Stimulated activated CD4-positive, alpha-beta T cell treated with anti-CD3 and anti-CD28 coated beads, Interleukin-12 subunit alpha, Interleukin-12 subunit beta, amount 100 ng/mL, for 48 hours (primary cell): ENCODE measurements at regions not wholly inside any gene's neighbourhood (a gene's known extent, or its start where the extent isn't known, plus 50 kb on each side); places are given as distances from the start of the nearest gene placed in this dataset.
"Not testable (repeated sequence)": the region's sequence is repeated elsewhere in the genome, so short reads cannot be mapped to it uniquely, and the experiment has no call there.

Source experiments
- DNase-seq, 3 donors: peaks; one replicate each; pipeline ENCODE4 v3.0.0-alpha.2; 2020; ENCODE audit warnings: low read depth in 2 of 3, low spot score in 1 of 3

DNA sequence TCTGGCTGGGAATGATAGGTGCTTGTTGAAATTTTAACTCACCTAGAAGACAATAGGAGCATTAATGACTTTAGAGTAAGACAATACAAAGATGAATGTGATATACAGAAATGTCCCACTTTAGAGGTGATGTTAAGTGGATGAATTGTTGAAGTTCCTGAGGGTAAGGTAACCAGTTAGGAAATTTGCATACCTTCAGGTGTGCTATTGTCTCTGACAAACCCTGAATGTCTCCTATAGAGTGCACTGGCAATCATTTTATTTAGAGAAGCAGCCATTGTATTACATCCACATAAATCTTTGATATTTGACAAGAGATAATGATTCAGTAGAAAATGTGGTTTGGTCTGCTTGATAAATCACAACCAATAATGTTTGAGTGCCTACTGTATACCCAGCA, 228.5 kb downstream of the RNF144A start:
- DNase-seq, result no peak

DNA sequence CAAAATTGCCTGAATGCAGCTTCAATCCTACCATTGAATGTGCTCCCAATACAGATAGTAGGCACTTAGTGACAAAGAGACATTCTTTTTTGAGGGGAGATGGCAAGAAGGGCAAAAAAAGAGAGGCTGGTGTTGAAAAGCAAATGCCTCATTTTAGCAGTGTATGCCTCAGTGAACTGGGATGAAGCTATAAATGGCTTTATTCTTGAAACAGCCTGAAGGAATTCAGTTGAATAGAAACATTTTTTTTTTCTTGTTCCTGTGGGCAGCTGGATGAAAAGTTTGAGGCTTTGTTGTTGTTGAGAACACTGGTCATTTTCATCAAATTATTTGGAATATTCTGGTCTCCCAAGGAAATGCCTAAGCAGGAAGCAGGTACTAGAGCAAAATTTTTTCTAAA, 228.9 kb downstream of the RNF144A start:
- no peak for DNase-seq

DNA sequence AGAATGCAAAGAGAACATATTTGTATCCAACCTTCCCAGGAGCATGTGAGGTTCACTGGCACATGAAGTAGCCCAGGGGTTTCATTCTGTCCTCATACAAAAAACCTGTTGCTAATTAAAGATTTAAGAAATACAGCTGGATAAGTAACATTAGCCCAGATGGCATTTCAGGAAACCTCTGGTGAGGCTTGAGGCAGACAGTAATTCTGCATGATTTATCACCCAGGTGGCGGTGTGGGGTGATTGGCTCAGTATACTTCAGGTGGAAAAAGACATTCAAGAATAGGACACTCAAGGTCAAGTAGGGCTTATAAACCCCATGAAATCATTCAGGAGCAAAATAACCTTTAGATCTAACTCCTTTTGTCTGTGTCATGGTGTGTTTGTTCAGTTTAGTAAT, 237.4 kb downstream of the RNF144A start:
- no peak for DNase-seq

DNA sequence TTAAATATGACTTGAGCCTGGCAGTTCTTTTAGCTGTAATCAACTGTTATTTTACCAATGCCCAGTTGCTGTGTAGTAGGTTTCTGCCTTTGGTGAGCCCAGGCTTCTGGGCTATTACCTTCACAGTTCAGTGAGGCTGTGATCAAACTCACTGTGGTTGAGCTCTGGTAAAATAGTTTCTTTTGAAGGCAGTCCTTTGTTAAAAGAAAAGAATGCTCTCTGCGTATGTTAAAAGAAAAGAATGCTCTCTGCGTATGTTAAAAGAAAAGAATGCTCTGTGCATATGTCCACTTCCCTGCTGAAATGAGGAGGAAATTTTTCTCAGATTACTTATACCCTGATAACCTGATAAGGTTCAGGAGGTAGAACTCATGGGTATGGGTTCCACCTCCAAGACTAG, 244.3 kb downstream of the RNF144A start:
- no peak for DNase-seq

DNA sequence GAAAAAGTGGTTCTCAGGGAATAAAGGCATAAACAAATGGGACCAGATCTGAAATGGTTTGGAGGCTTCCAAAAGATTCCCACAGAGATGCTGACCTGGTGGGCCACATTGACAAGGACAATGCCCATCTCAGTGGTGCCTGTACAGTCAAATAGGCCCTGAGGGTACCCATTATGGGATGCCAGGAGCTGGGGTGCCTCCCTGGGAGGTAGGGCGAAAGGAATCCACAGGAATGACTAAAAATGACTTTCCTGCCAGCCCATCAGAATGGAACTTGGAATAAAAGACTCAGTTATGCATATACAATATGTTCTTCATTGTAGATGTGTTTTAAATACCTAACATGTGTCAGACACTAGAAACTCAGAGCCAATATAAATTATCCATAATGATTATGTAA, 248.5 kb downstream of the RNF144A start:
- no peak for DNase-seq

DNA sequence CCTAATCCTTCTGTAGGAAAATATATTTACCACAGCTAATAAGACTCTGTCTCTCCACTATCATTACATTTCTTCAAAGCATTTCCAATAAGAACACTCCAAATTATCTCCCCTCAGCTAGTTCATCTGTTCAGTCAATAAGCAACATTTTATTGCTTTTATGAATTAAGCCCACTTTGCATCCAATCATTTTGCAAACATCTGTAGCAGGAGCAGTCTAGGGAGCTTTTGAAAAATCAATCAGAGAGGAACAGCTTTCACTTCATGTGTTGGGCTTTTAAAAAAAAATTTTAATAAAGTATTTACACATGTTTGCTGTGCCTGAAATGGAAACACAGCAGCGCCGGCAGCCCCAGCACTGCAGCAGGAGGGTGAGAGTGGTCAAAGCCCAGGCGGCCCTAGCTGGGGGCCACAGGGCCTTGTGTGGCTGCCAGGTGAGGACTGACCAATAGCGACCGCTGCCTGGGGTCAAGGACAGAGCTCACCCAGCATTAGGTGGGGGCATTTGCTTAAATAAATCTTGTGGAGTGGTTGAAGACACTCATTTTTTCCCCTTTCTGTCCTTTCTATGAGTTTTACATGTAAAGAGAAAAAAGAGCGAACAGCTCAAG, 250.7 kb downstream of the RNF144A start:
- DNase-seq, result no peak

DNA sequence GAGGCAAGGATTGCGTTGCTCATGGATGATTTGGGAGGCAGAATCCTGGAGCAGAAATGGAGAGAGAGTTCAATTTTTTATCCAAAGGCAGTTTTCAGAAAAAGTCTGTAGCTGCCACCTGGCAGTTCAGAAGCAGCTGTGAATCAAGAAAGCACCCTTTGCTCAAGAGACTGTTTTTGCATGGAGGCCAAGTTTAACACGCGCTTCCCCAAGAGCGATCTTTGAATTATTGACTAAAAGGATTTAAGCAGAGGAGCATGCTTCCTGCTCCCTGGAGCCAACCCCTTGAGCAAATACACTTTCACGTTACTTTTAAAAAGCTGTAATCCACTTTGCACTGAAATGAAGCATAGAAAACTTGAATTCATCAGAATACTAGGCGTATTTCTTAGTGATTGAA, 252.4 kb downstream of the RNF144A start:
- no peak for DNase-seq

DNA sequence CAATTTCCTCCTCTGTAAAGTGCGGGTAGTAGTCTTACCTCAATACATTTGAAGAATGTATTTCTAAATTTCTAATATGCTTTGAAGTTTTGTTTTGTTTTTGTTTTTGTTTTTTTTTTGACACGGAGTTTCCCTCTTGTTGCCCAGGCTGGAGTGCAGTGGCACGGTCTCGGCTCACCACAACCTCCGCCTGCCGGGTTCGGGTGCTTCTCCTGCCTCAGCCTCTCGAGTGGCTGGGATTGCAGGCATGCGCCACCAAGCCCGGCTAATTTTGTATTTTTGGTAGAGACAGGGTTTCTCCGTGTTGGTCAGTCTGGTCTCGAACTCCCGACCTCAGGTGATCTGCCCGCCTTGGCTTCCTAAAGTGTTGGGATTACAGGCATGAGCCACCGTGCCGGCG, 261.8 kb downstream of the RNF144A start:
- DNase-seq, result not testable (repeated sequence)

DNA sequence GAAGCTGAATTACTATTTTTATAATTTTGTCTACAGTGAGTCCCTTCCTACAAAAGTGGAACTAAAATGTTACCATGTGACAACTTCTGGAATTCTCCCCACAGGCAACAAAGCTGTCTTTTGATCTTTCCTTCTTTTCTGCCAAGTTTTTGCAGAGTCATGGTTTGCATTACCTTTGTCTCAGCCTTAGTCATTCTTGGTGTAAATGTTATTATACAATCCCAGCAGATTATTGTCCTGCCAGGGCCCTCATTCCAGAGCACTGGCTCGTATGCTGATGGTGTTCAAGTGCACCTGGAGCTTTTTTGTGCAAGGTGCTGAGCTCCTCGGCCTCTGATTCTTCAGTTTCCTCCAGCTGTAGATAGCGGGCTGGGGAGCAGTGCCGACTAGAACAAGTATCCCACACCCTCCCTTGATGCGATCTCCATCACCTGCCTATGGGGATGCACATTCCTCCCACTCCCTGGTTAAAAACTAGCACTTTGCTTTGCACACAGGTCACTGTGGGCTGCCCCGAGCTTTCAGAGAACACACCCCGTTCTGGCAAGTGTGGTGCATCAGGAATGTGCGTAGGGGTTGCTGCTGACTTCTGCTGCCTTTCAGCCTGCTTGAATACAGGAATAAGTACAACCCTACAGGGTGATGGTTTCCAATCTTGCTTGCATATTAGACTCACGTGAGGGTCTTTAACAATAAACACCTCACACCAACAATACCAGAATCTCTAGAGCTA, 263.6 kb downstream of the RNF144A start:
- DNase-seq, result no peak

DNA sequence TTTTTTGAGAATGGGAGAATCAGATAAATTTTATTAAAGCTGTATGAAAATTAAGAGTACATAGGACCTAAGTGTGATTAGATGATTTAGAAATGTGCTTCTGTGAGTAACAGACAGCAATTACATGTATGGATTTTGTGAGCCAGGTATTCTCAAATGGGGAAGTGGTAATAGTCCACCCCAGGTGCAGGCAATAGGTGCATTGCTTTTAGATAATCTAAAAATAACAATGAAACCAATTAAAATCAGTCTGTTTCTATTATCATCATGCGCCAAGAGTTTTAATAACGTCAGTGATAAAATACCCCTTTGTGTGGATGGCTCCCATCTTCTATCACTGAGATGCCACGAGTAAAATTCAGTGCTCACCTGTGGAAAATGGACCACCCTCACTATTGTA, 265.3 kb downstream of the RNF144A start:
- DNase-seq, result no peak

DNA sequence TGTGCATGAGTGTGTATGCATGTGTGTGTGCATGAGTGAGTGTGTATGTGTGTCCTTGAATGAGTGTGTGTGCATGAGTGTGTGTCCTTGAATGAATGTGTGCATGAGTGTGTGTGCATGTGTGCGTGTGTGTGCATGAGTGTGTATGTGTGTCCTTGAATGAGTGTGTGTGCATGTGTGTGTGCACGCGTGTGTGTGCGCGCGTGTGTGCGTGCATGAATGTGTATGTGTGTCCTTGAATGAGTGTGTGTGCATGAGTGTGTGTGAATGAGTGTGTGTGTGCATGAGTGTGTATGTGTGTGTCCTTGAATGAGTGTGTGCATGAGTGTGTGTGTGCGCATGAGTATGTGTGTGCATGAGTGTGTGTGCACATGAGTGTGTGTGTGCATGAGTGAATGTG, 271.9 kb downstream of the RNF144A start:
- DNase-seq, result no peak

DNA sequence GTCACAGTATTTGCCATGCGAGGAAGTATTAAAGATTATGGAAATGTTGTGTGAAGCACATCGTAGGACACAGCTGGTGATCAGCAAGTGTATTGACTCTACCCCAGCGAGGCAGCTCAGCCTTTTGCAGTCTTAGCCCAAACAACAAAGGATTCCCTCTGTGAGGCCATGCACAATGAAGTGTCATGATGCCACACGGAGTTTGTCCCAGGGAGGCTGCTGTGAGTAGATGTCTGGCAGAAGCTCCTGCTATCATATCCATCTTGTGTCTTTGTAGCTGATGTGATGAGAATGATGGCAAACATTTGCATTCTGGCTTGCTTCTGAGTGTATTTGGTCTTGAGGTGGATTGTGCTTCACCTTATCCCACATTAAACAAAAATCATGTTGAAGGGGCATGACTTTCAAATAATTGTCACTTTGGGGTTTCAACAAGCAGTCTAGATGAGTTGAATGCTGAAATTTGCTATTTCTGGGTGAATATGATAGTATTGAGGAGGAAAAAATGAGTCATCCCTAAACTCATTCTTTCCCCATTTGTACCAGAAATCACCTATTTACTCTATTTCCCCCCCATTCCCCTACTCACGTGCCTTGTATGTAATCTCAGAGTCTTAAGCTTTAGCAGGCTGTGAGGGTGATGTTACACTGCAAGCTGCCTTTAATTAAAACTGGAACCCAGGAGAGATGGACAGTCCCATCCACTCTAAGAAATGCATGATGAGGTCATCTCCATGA, 273.5 kb downstream of the RNF144A start:
- DNase-seq, result no peak

DNA sequence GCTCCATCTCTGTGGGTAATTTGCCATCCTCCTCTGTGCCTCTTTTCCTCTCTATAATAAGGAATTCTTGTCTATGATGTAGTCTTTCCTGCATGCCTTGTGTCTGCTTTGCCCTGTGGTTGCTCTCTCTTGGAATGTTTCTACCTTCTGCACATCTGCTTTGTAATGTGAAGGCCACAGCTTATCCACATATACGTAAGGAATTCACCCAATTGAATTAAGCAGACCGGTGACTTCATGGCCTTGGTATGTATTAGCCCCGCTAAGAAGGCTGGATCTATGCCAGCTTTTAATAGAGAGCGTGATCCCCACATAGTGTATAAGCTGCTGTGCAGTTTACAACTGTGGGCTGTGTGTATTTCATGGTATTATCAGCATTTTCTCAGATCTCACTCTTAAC, 274.7 kb downstream of the RNF144A start:
- DNase-seq, result no peak

DNA sequence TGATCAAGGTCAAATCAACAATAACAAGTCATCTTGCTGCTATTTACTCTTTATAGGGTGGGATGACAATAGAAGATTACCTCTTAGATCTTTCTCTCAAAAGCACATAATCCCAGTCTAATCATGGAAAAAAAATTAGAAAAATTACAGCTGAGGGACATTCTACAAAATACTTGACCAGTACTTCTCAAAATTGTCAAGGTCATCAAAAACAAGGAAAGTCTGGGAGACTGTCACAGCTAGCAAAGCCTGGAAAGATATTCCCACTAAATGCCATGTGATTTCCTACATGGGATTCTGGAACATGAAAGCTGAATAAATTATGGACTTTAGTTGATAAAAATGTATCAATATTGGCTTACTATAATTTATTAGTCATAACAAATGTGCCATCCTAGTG, 276.2 kb downstream of the RNF144A start:
- no peak for DNase-seq

DNA sequence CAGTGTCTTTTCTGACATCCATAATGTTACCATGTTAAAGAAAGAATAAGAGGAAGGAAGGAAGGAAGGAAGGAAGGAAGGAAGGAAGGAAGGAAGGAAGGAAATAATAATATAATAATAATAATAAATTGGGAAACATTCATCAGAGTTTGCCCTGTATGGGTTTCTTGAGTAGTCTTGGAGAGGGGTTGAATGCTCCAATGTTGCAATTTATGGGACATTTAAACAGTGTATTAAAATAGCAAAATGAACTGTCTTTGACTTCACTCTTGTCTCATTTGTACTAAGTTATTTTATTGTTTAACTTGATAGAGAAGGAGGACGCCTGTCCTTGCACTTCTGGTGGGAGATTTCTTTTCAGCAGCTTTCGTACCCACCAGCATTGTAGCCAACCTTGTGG, 277.7 kb downstream of the RNF144A start:
- DNase-seq, result no peak

DNA sequence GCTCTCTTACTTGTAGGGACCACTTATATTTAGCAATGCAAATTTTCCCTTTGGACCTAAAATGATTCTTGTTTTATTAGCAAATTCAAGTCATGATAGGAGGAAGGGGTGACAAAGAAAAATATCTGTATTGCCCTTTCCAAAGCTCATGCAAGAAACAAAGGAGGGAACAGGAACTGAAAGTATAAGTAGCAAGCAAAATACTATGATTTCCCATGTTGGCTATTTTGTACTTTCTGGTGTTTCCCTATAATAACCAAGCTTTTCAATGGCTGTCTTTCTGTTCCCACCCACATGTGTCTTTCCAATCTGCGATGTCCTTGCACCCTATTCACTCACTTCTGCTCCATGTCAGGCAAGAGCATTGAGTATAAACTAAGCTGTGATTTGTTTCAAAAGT, 279.7 kb downstream of the RNF144A start:
- DNase-seq, result no peak

DNA sequence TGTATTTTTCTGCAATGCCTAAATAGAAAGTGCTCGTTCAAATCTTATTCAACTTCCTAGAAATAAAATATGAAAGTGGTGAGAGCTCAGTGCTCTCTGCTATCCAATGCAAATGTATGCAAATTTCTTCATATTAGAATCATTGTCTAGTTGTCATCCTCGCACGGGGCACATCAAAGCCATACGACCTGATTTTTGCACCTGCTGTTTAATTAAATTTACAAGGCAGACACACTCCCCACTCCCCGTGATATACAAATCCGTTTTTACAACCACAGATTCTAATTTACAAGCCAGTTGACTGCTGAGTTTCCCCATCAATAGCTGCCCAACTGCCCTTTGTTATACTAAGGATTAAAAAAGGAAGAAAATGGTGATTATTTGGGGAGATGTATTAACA, 284.6 kb downstream of the RNF144A start:
- no peak for DNase-seq

DNA sequence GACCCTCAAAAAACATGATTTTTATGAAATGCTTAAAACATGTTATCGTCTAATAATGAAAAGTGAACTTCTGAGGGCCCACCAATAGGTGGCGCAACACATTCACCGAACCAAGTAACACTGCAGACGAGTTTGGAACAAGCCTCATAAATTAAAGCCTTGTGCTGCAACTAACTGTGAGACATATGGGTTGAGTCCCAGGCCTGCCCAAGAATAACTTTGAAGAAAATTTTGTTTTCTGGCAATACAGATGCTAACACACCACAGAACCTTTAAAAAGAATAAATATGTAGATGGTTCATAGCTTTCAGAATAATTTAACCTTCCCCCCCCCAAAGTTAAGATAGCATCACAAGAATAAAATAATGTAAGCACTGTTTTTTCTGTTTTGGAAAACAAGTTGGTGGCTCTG, 285.9 kb downstream of the RNF144A start:
- DNase-seq, result peak; percentile 21 to 42 (median 42)

DNA sequence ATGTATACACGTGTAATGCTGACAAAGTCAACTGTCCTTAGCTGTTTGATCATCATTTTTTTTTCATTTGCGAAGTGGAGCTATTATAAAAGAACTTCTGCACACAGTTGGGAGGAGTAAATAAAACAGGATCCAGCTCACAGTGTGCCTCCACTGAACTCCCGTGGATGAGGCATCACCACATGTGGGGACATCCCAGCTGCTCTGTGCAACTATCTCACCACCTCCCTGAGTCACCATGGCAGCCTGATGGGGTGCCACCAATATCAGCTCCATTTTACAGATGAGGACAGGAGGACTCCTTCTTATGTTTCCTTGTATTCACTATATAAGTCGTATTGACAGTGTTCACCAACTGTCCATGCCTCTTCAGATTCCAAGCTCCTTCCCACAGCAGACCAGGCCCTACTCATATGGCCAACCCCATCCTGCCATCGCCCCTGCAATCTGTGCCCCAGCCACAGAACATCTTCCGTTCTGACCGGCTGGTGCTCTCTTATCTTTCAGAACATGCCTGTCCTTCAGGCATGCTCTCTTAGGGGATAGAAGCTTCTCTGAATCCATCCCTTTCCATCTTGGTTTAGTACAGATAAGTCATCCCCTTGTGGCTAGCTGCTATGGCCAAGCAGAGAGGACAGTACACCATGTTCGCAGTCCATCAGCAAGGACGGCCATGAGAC, 288.1 kb downstream of the RNF144A start:
- DNase-seq, result no peak

DNA sequence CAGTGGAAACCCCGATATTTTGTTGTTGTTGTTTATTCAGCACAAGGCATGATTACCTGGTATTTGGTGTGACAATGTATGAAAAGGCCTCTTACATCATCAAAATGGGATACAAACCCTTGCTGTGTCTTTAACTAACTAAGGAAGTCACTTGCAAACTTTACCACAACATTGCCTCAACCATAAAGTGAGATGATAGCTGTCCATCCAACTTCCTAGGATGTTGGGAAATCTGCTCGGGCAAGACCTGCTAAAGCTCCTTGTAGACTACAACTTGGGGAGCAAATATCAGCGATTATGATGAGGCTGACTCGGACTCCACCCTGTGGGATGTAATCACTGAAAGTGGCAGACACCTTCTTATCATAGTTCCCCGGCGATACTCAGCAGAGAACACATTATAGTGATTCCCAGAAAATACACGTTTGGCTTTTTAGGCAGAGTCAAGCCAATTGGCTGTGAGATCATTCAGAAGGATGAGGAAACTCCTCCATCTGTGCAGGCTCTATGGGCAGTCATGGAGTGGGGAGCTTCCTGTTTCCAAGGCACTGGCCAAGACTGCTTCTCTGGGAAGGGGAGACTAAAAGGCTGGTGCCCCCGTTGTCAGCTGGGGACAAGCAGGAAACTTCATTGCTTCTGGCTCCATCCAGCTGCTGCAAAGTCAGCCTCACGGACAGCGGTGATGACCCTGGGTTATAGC, 289.0 kb downstream of the RNF144A start:
- no peak for DNase-seq

DNA sequence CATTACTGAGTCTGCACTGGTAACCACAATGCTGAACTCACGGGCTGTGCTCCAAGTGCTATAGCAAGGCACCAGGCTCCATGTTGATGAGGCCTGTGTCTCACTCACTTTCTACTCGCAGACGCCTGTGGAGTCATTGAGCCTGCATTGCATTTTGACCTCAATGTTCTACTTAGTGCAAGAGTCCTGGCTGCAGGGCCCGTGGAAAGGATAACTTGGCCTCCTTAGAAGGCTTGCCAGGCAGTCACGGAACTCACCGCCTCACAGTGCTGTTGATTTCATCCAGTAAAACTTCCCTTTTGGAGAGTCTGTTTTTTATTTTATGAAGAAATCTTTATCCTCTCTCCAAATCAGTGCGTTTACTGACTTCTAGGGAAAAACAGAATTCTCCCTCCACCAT, 290.4 kb downstream of the RNF144A start:
- no peak for DNase-seq
